IPS-NIHi11 (cell line): ENCODE measurements at regions not wholly inside any gene's neighbourhood (a gene's known extent, or its start where the extent isn't known, plus 50 kb on each side); places are given as distances from the start of the nearest gene placed in this dataset.

ENCODE experiments used
- DNase-seq: peaks from one replicate; pipeline ENCODE4 v3.0.0; 2012; ENCODE audit warnings: mixed read lengths, low spot score

- DNase-seq, result no peak
Observed at GRCh38 chr6:113560908-113561307, 296.2 kb upstream of the MARCKS start.

GRCh38 chr6:113562248-113562647 lies 294.9 kb upstream of the MARCKS start:
- no peak for DNase-seq

- DNase-seq, result peak; percentile 82
Observed at GRCh38 chr6:113564371-113565171, 292.6 kb upstream of the MARCKS start.

GRCh38 chr6:113565306-113565705 lies 291.8 kb upstream of the MARCKS start:
- DNase-seq, result no peak

- no peak for DNase-seq
Observed at GRCh38 chr6:113570161-113570560, 287.0 kb upstream of the MARCKS start.

- DNase-seq, result no peak
Observed at GRCh38 chr6:113570641-113571040, 286.5 kb upstream of the MARCKS start.

- DNase-seq, result no peak
Observed at GRCh38 chr6:113574147-113574546, 283.0 kb upstream of the MARCKS start.

GRCh38 chr6:113576310-113576709 lies 280.8 kb upstream of the MARCKS start:
- no peak for DNase-seq

- no peak for DNase-seq
Observed at GRCh38 chr6:113578691-113579090, 278.5 kb upstream of the MARCKS start.

- no peak for DNase-seq
Observed at GRCh38 chr6:113584767-113585166, 272.4 kb upstream of the MARCKS start.

GRCh38 chr6:113585246-113585645 lies 271.9 kb upstream of the MARCKS start:
- DNase-seq, result no peak

GRCh38 chr6:113586413-113587077 lies 270.6 kb upstream of the MARCKS start:
- DNase-seq, result no peak

- peak; percentile 40 for DNase-seq
Observed at GRCh38 chr6:113587078-113587699, 270.0 kb upstream of the MARCKS start.

- DNase-seq, result no peak
Observed at GRCh38 chr6:113588646-113589045, 268.5 kb upstream of the MARCKS start.

GRCh38 chr6:113591896-113592827 lies 265.0 kb upstream of the MARCKS start:
- DNase-seq, result peak; percentile 56

- DNase-seq, result no peak
Observed at GRCh38 chr6:113594726-113595125, 262.4 kb upstream of the MARCKS start.

- peak; percentile 13 for DNase-seq
Observed at GRCh38 chr6:113595911-113596376, 261.2 kb upstream of the MARCKS start.

- DNase-seq, result peak; percentile 21
Observed at GRCh38 chr6:113596387-113597230, 260.5 kb upstream of the MARCKS start.

GRCh38 chr6:113597231-113597583 lies 259.9 kb upstream of the MARCKS start:
- DNase-seq, result no peak

- DNase-seq, result no peak
Observed at GRCh38 chr6:113598786-113599185, 258.4 kb upstream of the MARCKS start.

- DNase-seq, result no peak
Observed at GRCh38 chr6:113599444-113599843, 257.7 kb upstream of the MARCKS start.
